SK-N-SH (cell line): ENCODE measurements at regions not wholly inside any gene's neighbourhood (a gene's known extent, or its start where the extent isn't known, plus 50 kb on each side); places are given as distances from the start of the nearest gene placed in this dataset.

Source experiments
- CTCF ChIA-PET: fragments of 300-600, 350-600 bp; formaldehyde crosslinking; extraction: SDS; loops from one replicate; lab custom pipeline; 2021; lab: Yijun Ruan, JAX
- POLR2A ChIA-PET: fragments of 350-600 bp; sonication (Branson Sonifier 250); formaldehyde crosslinking; extraction: SDS; loops from one replicate; lab custom pipeline; 2020; ENCODE audit warnings: antibody characterized with exemption, inconsistent platforms; lab: Yijun Ruan, JAX
- DNase-seq: peaks from one replicate; pipeline ENCODE4 v3.0.0; 2012
- H2AFZ ChIP-seq: fragments of 200-600 bp; sonication (generic); 2 replicates; pipeline ENCODE4 v1.8.1; 2016; ENCODE audit warnings: antibody characterized with exemption, mild to moderate bottlenecking, low read depth
- H3F3A ChIP-seq: fragments of 200-600 bp; sonication (generic); replicated peaks from 2 replicates; pipeline ENCODE3; 2016; ENCODE audit warnings: antibody characterized with exemption, mild to moderate bottlenecking; ENCODE audit not compliant: insufficient read depth
- H3K27ac ChIP-seq, 2 experiments: fragments of 200-500 bp in 1 of 2; fragments of 200-600 bp in 1 of 2; sonication (Bioruptor generic) in 1 of 2; sonication (generic), shearing (Covaris generic) in 1 of 2; 2 replicates each; pipeline versions ENCODE4 v1.5.1 to v1.6.1; 2014 to 2016; ENCODE audit warnings: low read depth in 2 of 2, inconsistent platforms in 1 of 2, low read length in 1 of 2, mild to moderate bottlenecking in 1 of 2, mixed read lengths in 1 of 2
- H3K27me3 ChIP-seq: fragments of 200-600 bp; sonication (generic), shearing (Covaris generic); 2 replicates; pipeline ENCODE4 v1.6.1; 2016; ENCODE audit warnings: mixed run types; ENCODE audit not compliant: insufficient read depth
- H3K36me3 ChIP-seq, 2 experiments: fragments of 200-500 bp in 1 of 2; fragments of 200-600 bp in 1 of 2; sonication (Bioruptor generic) in 1 of 2; sonication (generic) in 1 of 2; replicated peaks in 1 of 2; 2 replicates each; pipeline versions ENCODE3 to v1.5.1; 2014 to 2016; ENCODE audit warnings: low read length in 1 of 2, mild to moderate bottlenecking in 1 of 2; ENCODE audit not compliant: insufficient read depth in 2 of 2, control insufficient read depth in 1 of 2
- H3K4me1 ChIP-seq, 2 experiments: fragments of 200-500 bp in 1 of 2; fragments of 200-600 bp in 1 of 2; sonication (Bioruptor generic) in 1 of 2; sonication (generic), shearing (Covaris generic) in 1 of 2; 2 replicates each; pipeline versions ENCODE4 v1.5.1 to v1.6.1; 2014 to 2016; ENCODE audit warnings: low read depth in 1 of 2, low read length in 1 of 2, mixed run types in 1 of 2; ENCODE audit not compliant: insufficient read depth in 2 of 2, control insufficient read depth in 1 of 2
- H3K4me2 ChIP-seq: fragments of 200-600 bp; sonication (generic), shearing (Covaris generic); 2 replicates; pipeline ENCODE4 v1.6.1; 2017; ENCODE audit warnings: mixed run types
- H3K4me3 ChIP-seq, 2 experiments: fragments of 200-500 bp in 1 of 2; fragments of 200-600 bp in 1 of 2; sonication (Bioruptor generic) in 1 of 2; sonication (generic), shearing (Covaris generic) in 1 of 2; 2 replicates each; pipeline versions ENCODE4 v1.5.1 to v1.8.1; 2014 to 2016; ENCODE audit warnings: low read depth in 2 of 2, inconsistent platforms in 1 of 2, low read length in 1 of 2, mild to moderate bottlenecking in 1 of 2, mixed read lengths in 1 of 2, moderate library complexity in 1 of 2
- H3K79me2 ChIP-seq: fragments of 200-600 bp; sonication (generic); 2 replicates; pipeline ENCODE4 v1.8.1; 2017; ENCODE audit warnings: mild to moderate bottlenecking; ENCODE audit not compliant: insufficient read depth
- H3K9ac ChIP-seq: fragments of 200-600 bp; sonication (generic); 2 replicates; pipeline ENCODE4 v1.6.1; 2017; ENCODE audit warnings: mixed run types
- H3K9me2 ChIP-seq: fragments of 200-600 bp; sonication (generic); 2 replicates; pipeline ENCODE4 v1.6.1; 2017; ENCODE audit warnings: mixed run types
- H3K9me3 ChIP-seq: fragments of 200-600 bp; sonication (generic); 2 replicates; pipeline ENCODE4 v1.6.1; 2017; ENCODE audit warnings: mixed run types, mild to moderate bottlenecking, moderate library complexity
- H4K20me1 ChIP-seq: fragments of 200-600 bp; sonication (generic); 2 replicates; pipeline ENCODE4 v1.6.1; 2017; ENCODE audit warnings: mild to moderate bottlenecking, mixed run types; ENCODE audit not compliant: insufficient read depth
- CHD2 ChIP-seq: fragments of 150-350 bp; IDR thresholded peaks from 2 replicates; pipeline ENCODE4 v1.6.1; 2018; ENCODE audit warnings: low read length; ENCODE audit not compliant: partially characterized antibody
- ELF1 ChIP-seq: IDR thresholded peaks from 2 replicates; pipeline ENCODE4 v1.4.0; 2012
- EZH2phosphoT487 ChIP-seq: fragments of 200-600 bp; sonication (generic); IDR thresholded peaks from 2 replicates; pipeline ENCODE4 v1.6.1; 2017; ENCODE audit warnings: low read depth, mixed run types, mild to moderate bottlenecking, antibody characterized with exemption, moderate library complexity, borderline replicate concordance
- FOSL2 ChIP-seq: IDR thresholded peaks from 2 replicates; pipeline ENCODE4 v1.4.0; 2012; ENCODE audit warnings: low read depth, mild to moderate bottlenecking, moderate library complexity, borderline replicate concordance
- FOXJ3 ChIP-seq: sonication (generic); formaldehyde crosslinking; IDR thresholded peaks from 2 replicates; pipeline ENCODE4 v1.5.1; 2020; ENCODE audit warnings: mild to moderate bottlenecking, missing genetic modification reagents
- GABPA ChIP-seq: IDR thresholded peaks from 2 replicates; pipeline ENCODE4 v1.4.0; 2012; ENCODE audit warnings: low read depth, mild to moderate bottlenecking
- GATA2 ChIP-seq: sonication (generic); formaldehyde crosslinking; IDR thresholded peaks from 2 replicates; pipeline ENCODE4 v1.5.0; 2020; ENCODE audit warnings: mild to moderate bottlenecking, missing genetic modification reagents
- JUND ChIP-seq: IDR thresholded peaks from 2 replicates; pipeline ENCODE4 v1.4.0; 2012
- PBX3 ChIP-seq: IDR thresholded peaks from 2 replicates; pipeline ENCODE4; 2012
- POLR2AphosphoS5 ChIP-seq: IDR thresholded peaks from 2 replicates; pipeline ENCODE4 v1.6.1; 2012; ENCODE audit warnings: low read depth, low read length
- RAD21 ChIP-seq: IDR thresholded peaks from 2 replicates; pipeline ENCODE4 v1.6.1; 2012; ENCODE audit warnings: mild to moderate bottlenecking, low read length
- REST ChIP-seq: IDR thresholded peaks from 2 replicates; pipeline ENCODE4 v1.6.1; 2012; ENCODE audit warnings: mild to moderate bottlenecking, low read depth, low read length, moderate library complexity
- RXRA ChIP-seq: IDR thresholded peaks from 2 replicates; pipeline ENCODE4 v1.4.0; 2012; ENCODE audit warnings: low read depth, mild to moderate bottlenecking, borderline replicate concordance
- TAF1 ChIP-seq: IDR thresholded peaks from 2 replicates; pipeline ENCODE4 v1.6.1; 2012; ENCODE audit warnings: low read depth, mild to moderate bottlenecking, low read length, moderate library complexity, borderline replicate concordance
- TEAD4 ChIP-seq: IDR thresholded peaks from 2 replicates; pipeline ENCODE4 v1.4.0; 2012; ENCODE audit warnings: mild to moderate bottlenecking, borderline replicate concordance; ENCODE audit not compliant: insufficient read depth
- ZBTB33 ChIP-seq: IDR thresholded peaks from 2 replicates; pipeline ENCODE4 v1.4.0; 2012; ENCODE audit warnings: low read depth, borderline replicate concordance
- WGBS: methylation state at CpG from one replicate; pipeline ENCODE4 v1.1.6; 2017; ENCODE audit warnings: low lambda C conversion rate; 5-methylcytosine and 5-hydroxymethylcytosine counted together
- TF ChIP-seq, protein P1 (sequence below): fragments of 150-350 bp; IDR thresholded peaks from 2 replicates; pipeline ENCODE4 v1.6.1; 2017; ENCODE audit warnings: antibody characterized with exemption, low read length, low read depth, borderline replicate concordance
- TF ChIP-seq, protein P2 (sequence below): IDR thresholded peaks from 2 replicates; pipeline ENCODE4 v1.4.0; 2012; ENCODE audit warnings: low read depth
- TF ChIP-seq, protein P3 (sequence below): fragments of 150-350 bp; IDR thresholded peaks from 2 replicates; pipeline ENCODE4 v1.6.1; 2016; ENCODE audit warnings: mild to moderate bottlenecking, low read depth, low read length

- WGBS, result 16% methylated on average over 2 of the region's 2 CpGs
- CTCF ChIA-PET, result no interaction called here
Observed at GRCh38 chr11:129738242-129738641, 77.4 kb upstream of the TMEM45B start.

More at GRCh38 chr11:129738242-129738641, 77.4 kb upstream of the TMEM45B start:
- no peaks in the 10 kb centered on the region for H3K9me3 ChIP-seq
- TF ChIP-seq, protein P1, sequence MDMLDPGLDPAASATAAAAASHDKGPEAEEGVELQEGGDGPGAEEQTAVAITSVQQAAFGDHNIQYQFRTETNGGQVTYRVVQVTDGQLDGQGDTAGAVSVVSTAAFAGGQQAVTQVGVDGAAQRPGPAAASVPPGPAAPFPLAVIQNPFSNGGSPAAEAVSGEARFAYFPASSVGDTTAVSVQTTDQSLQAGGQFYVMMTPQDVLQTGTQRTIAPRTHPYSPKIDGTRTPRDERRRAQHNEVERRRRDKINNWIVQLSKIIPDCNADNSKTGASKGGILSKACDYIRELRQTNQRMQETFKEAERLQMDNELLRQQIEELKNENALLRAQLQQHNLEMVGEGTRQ, result no peak
- TF ChIP-seq TEAD4 (no peak), ELF1 (no peak), FOSL2 (no peak), EZH2phosphoT487 (no peak), FOXJ3 (no peak), RAD21 (no peak), TAF1 (no peak), JUND (no peak), RXRA (no peak), POLR2AphosphoS5 (no peak), GATA2 (CRISPR knock-in tag) (no peak), ZBTB33 (no peak), CHD2 (no peak), PBX3 (no peak), GABPA (no peak), REST (no peak)
- TF ChIP-seq, protein P2, sequence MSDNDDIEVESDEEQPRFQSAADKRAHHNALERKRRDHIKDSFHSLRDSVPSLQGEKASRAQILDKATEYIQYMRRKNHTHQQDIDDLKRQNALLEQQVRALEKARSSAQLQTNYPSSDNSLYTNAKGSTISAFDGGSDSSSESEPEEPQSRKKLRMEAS, result no peak
- TF ChIP-seq, protein P3, sequence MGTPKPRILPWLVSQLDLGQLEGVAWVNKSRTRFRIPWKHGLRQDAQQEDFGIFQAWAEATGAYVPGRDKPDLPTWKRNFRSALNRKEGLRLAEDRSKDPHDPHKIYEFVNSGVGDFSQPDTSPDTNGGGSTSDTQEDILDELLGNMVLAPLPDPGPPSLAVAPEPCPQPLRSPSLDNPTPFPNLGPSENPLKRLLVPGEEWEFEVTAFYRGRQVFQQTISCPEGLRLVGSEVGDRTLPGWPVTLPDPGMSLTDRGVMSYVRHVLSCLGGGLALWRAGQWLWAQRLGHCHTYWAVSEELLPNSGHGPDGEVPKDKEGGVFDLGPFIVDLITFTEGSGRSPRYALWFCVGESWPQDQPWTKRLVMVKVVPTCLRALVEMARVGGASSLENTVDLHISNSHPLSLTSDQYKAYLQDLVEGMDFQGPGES, result no peak
- TF ChIP-seq, all 33 proteins: peak for 0
- Histone ChIP-seq H3K4me3 (no peak overlapping the region), H3K27me3 (peaks cover under 1% of the 10 kb centered on the region; the same call in 1 of the 2 replicates), H3F3A (no peaks in the 10 kb centered on the region), H3K79me2 (no peaks in the 10 kb centered on the region), H3K36me3 (no peaks in the 10 kb centered on the region), H4K20me1 (no peaks in the 10 kb centered on the region), H3K9ac (no peak overlapping the region), H3K27ac (no peak overlapping the region), H3K4me1 (no peaks in the 10 kb centered on the region), H3K4me2 (no peak overlapping the region), H3K9me2 (no peaks in the 10 kb centered on the region), H2AFZ (no peak overlapping the region)
- no peak for DNase-seq
- POLR2A ChIA-PET, result no interaction called here
